ENCODE measurements at regions not wholly inside any gene's neighbourhood (a gene's known extent, or its start where the extent isn't known, plus 50 kb on each side); places are given as distances from the start of the nearest gene placed in this dataset.

- TF ChIP-seq ZNF592 (IDR thresholded peaks at IDR 0.05) (no peak), ESRRA (IDR thresholded peaks at IDR 0.05; ENCODE audit: low read length) (no peak), CBX3 (IDR thresholded peaks at IDR 0.05; ENCODE audit: borderline replicate concordance, low read depth) (no peak), ZNF24 (IDR thresholded peaks at IDR 0.05) (peak; percentile 24; the same call in 1 of the 2 replicates), NFIC (IDR thresholded peaks at IDR 0.05; ENCODE audit: low read depth, low read length) (peak; percentile 87), MYC (IDR thresholded peaks at IDR 0.05; ENCODE audit: insufficient read depth, insufficient read length, insufficient replicate concordance, low read length, severe bottlenecking) (no peak), ASH2L (IDR thresholded peaks at IDR 0.05; ENCODE audit: borderline replicate concordance, low read depth) (no peak), RUNX3 (IDR thresholded peaks at IDR 0.05; ENCODE audit: low read length) (peak; percentile 61), SKIL (IDR thresholded peaks at IDR 0.05; ENCODE audit: low read depth, poor library complexity, severe bottlenecking) (peak; percentile 13), LARP7 (IDR thresholded peaks at IDR 0.05) (no peak), BACH1 (IDR thresholded peaks at IDR 0.05; ENCODE audit: borderline replicate concordance) (no peak), FOXM1 (IDR thresholded peaks at IDR 0.05; ENCODE audit: low read depth, low read length) (peak; percentile 38; the same call in 1 of the 2 replicates), PML (IDR thresholded peaks at IDR 0.05; ENCODE audit: low read length) (peak; percentile 35; the same call in 1 of the 2 replicates), NBN (IDR thresholded peaks at IDR 0.05) (no peak), E2F4 (IDR thresholded peaks at IDR 0.05; ENCODE audit: low read depth, low read length) (no peak), TCF3 (IDR thresholded peaks at IDR 0.05; ENCODE audit: borderline replicate concordance, insufficient read depth, low read depth, low read length) (no peak), IKZF1 (conservative IDR thresholded peaks at IDR 0.05) (peak; percentile 68; the same call in 1 of the 2 replicates), CBFB (IDR thresholded peaks at IDR 0.05; ENCODE audit: low read depth) (no peak), WRNIP1 (IDR thresholded peaks at IDR 0.05; ENCODE audit: borderline replicate concordance, low read depth, low read length) (no peak)
- TF ChIP-seq, protein P1, sequence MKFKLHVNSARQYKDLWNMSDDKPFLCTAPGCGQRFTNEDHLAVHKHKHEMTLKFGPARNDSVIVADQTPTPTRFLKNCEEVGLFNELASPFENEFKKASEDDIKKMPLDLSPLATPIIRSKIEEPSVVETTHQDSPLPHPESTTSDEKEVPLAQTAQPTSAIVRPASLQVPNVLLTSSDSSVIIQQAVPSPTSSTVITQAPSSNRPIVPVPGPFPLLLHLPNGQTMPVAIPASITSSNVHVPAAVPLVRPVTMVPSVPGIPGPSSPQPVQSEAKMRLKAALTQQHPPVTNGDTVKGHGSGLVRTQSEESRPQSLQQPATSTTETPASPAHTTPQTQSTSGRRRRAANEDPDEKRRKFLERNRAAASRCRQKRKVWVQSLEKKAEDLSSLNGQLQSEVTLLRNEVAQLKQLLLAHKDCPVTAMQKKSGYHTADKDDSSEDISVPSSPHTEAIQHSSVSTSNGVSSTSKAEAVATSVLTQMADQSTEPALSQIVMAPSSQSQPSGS (IDR thresholded peaks at IDR 0.05; ENCODE audit: low read length), result peak; percentile 66; the same call in 1 of the 2 replicates
These were observed 148.4 kb upstream of the AHR start (continued) for GRCh38 chr7:17150018-17150417.
